GM23338 (cell line): ENCODE measurements at regions not wholly inside any gene's neighbourhood (a gene's known extent, or its start where the extent isn't known, plus 50 kb on each side); places are given as distances from the start of the nearest gene placed in this dataset.

Source experiments
- ATAC-seq: fragments of 200-7000 bp; cut with Tn5 transposase; 3 replicates; pipeline ENCODE4 v1.9.1; 2020
- DNase-seq: peaks from one replicate; pipeline ENCODE4 v3.0.0-alpha.2; 2015; ENCODE audit warnings: low spot score
- H2AFZ ChIP-seq: fragments of 200-600 bp; sonication (generic); 2 replicates; pipeline ENCODE4 v1.8.0; 2016; ENCODE audit warnings: antibody characterized with exemption, mild to moderate bottlenecking, moderate library complexity
- H3F3A ChIP-seq: fragments of 200-600 bp; sonication (generic); replicated peaks from 2 replicates; pipeline ENCODE4 v1.8.0; 2017; ENCODE audit warnings: antibody characterized with exemption, mixed run types, low read depth
- H3K27ac ChIP-seq: fragments of 200-600 bp; sonication (generic); 2 replicates; pipeline ENCODE4 v1.6.1; 2016; ENCODE audit warnings: low read depth
- H3K27me3 ChIP-seq: fragments of 200-600 bp; sonication (generic); 2 replicates; pipeline ENCODE4 v1.8.0; 2016; ENCODE audit warnings: mild to moderate bottlenecking, mixed run types, moderate library complexity; ENCODE audit not compliant: insufficient read depth
- H3K36me3 ChIP-seq: fragments of 200-600 bp; sonication (generic); 2 replicates; pipeline ENCODE4 v1.8.0; 2016; ENCODE audit warnings: mild to moderate bottlenecking; ENCODE audit not compliant: insufficient read depth
- H3K4me1 ChIP-seq: fragments of 200-600 bp; sonication (generic); 2 replicates; pipeline ENCODE4 v1.8.0; 2016; ENCODE audit warnings: mild to moderate bottlenecking, moderate library complexity; ENCODE audit not compliant: insufficient read depth
- H3K4me2 ChIP-seq: fragments of 200-600 bp; sonication (generic); 2 replicates; pipeline ENCODE4 v1.7.1; 2017; ENCODE audit warnings: mixed run types
- H3K4me3 ChIP-seq: fragments of 200-600 bp; sonication (generic); 2 replicates; pipeline ENCODE4 v1.6.1; 2016; ENCODE audit warnings: mixed run types
- H3K79me2 ChIP-seq: fragments of 200-600 bp; sonication (generic); replicated peaks from 2 replicates; pipeline ENCODE4 v1.8.0; 2017; ENCODE audit warnings: mild to moderate bottlenecking; ENCODE audit not compliant: insufficient read depth
- H3K9me2 ChIP-seq: fragments of 200-600 bp; sonication (generic); 2 replicates; pipeline ENCODE4 v1.8.0; 2017; ENCODE audit not compliant: insufficient read depth
- H4K20me1 ChIP-seq: fragments of 200-600 bp; sonication (generic); replicated peaks from 2 replicates; pipeline ENCODE4 v1.8.0; 2017; ENCODE audit warnings: mild to moderate bottlenecking; ENCODE audit not compliant: insufficient read depth
- H3K27ac Mint-ChIP-seq: 2 replicates; pipeline ENCODE4 v1.8.0; 2020; ENCODE audit warnings: inconsistent platforms, mild to moderate bottlenecking, moderate library complexity, mixed read lengths
- H3K27me3 Mint-ChIP-seq: 3 replicates; pipeline ENCODE4 v1.8.0; 2022; ENCODE audit warnings: low read depth, mild to moderate bottlenecking, moderate library complexity, mixed read lengths, inconsistent platforms; ENCODE audit not compliant: insufficient read depth, poor library complexity
- H3K36me3 Mint-ChIP-seq: 3 replicates; pipeline ENCODE4 v1.8.0; 2021; ENCODE audit warnings: low read depth, mild to moderate bottlenecking, inconsistent platforms, moderate library complexity, mixed read lengths
- H3K4me1 Mint-ChIP-seq: 3 replicates; pipeline ENCODE4 v1.8.0; 2020; ENCODE audit warnings: mild to moderate bottlenecking, inconsistent platforms, mixed read lengths
- H3K4me3 Mint-ChIP-seq: 3 replicates; pipeline ENCODE4 v1.8.0; 2021; ENCODE audit warnings: moderate library complexity, mild to moderate bottlenecking, inconsistent platforms, mixed read lengths
- H3K9me3 Mint-ChIP-seq: 3 replicates; pipeline ENCODE4 v1.8.0; 2020; ENCODE audit warnings: moderate library complexity, mild to moderate bottlenecking, inconsistent platforms, mixed read lengths
- CREB1 ChIP-seq: fragments of 250-450 bp; sonication (Bioruptor Pico); IDR thresholded peaks from 2 replicates; pipeline ENCODE4 v1.5.0; 2020; ENCODE audit warnings: low read depth, mild to moderate bottlenecking, moderate library complexity
- EZH2 ChIP-seq: fragments of 200-600 bp; sonication (generic); IDR thresholded peaks from one replicate; pipeline ENCODE4 v1.8.0; 2017; ENCODE audit warnings: antibody characterized with exemption, mild to moderate bottlenecking, low read depth; ENCODE audit not compliant: unreplicated experiment
- EZH2phosphoT487 ChIP-seq: fragments of 200-600 bp; sonication (generic); IDR thresholded peaks from one replicate; pipeline ENCODE4 v1.8.1; 2018; ENCODE audit warnings: antibody characterized with exemption; ENCODE audit not compliant: unreplicated experiment
- JUNB ChIP-seq: IDR thresholded peaks from one replicate; pipeline ENCODE4 v1.6.1; 2016; ENCODE audit warnings: antibody characterized with exemption; ENCODE audit not compliant: unreplicated experiment
- NANOG ChIP-seq: IDR thresholded peaks from 2 replicates; pipeline ENCODE4 v1.6.1; 2016; ENCODE audit warnings: antibody characterized with exemption, borderline replicate concordance
- POLR2AphosphoS5 ChIP-seq: IDR thresholded peaks from 2 replicates; pipeline ENCODE4 v1.6.1; 2016; ENCODE audit warnings: antibody characterized with exemption, low read depth
- STAT1 ChIP-seq: IDR thresholded peaks from one replicate; pipeline ENCODE4 v1.6.1; 2016; ENCODE audit warnings: antibody characterized with exemption; ENCODE audit not compliant: unreplicated experiment
- ZNF114 ChIP-seq: fragments of 250-450 bp; sonication (Bioruptor Pico); IDR thresholded peaks from 2 replicates; pipeline ENCODE4 v1.5.0; 2020; ENCODE audit warnings: mild to moderate bottlenecking, moderate library complexity
- ZNF331 ChIP-seq: fragments of 250-450 bp; sonication (Bioruptor Pico); IDR thresholded peaks from 2 replicates; pipeline ENCODE4 v1.5.0; 2020; ENCODE audit warnings: low read depth, mild to moderate bottlenecking, moderate library complexity
- TF ChIP-seq, protein P1 (sequence below): IDR thresholded peaks from one replicate; pipeline ENCODE4 v1.6.1; 2018; ENCODE audit warnings: antibody characterized with exemption; ENCODE audit not compliant: unreplicated experiment
- TF ChIP-seq, protein P2 (sequence below), 2 experiments: fragments of 200-600 bp in 1 of 2; sonication (generic) in 1 of 2; conservative IDR thresholded peaks; 2 replicates each; pipeline versions ENCODE4 v1.5.1 to v1.6.1; 2016 to 2017; ENCODE audit warnings: antibody characterized with exemption in 2 of 2, low read depth in 2 of 2, mild to moderate bottlenecking in 2 of 2, moderate library complexity in 1 of 2
- TF ChIP-seq, protein P3 (sequence below): fragments of 250-450 bp; sonication (Bioruptor Pico); IDR thresholded peaks from 2 replicates; pipeline ENCODE4 v1.5.0; 2020; ENCODE audit warnings: mild to moderate bottlenecking, moderate library complexity
- TF ChIP-seq, protein P4 (sequence below): IDR thresholded peaks from 2 replicates; pipeline ENCODE4 v1.6.1; 2016; ENCODE audit warnings: antibody characterized with exemption

DNA sequence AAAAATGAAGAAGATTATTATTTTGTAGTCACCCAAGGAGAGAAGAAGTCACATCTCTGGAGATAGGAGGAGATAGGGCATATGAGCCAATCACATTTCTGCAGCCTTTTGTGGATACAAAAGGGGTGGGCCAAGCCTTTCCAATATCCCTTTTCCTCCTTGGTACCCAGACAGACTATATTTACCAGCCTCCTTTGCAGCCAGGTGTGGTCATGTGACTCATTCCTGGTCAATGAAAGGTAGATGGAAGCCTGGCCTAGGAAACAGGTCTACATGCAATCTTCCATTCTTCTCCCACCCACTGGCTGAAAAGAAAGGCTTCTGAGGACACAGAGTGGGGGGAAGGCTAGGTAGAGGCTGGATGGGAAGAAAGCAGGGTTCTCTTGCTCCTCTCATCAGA, 58.1 kb upstream of the ERG start:
- peaks cover 6% of the 10 kb centered on the region for H3K9me2 ChIP-seq
- peaks cover 4% of the 10 kb centered on the region for H3K4me1 Mint-ChIP-seq
- peak overlapping the region; percentile 34; the same call in 1 of the 2 replicates for H2AFZ ChIP-seq
- no peak overlapping the region for H3K27ac ChIP-seq
- TF ChIP-seq JUNB (no peak), ZNF331 (CRISPR knock-in tag) (no peak), CREB1 (no peak), NANOG (no peak), STAT1 (no peak), ZNF114 (CRISPR knock-in tag) (no peak), EZH2phosphoT487 (no peak), EZH2 (no peak), POLR2AphosphoS5 (no peak)
- TF ChIP-seq, protein P1, sequence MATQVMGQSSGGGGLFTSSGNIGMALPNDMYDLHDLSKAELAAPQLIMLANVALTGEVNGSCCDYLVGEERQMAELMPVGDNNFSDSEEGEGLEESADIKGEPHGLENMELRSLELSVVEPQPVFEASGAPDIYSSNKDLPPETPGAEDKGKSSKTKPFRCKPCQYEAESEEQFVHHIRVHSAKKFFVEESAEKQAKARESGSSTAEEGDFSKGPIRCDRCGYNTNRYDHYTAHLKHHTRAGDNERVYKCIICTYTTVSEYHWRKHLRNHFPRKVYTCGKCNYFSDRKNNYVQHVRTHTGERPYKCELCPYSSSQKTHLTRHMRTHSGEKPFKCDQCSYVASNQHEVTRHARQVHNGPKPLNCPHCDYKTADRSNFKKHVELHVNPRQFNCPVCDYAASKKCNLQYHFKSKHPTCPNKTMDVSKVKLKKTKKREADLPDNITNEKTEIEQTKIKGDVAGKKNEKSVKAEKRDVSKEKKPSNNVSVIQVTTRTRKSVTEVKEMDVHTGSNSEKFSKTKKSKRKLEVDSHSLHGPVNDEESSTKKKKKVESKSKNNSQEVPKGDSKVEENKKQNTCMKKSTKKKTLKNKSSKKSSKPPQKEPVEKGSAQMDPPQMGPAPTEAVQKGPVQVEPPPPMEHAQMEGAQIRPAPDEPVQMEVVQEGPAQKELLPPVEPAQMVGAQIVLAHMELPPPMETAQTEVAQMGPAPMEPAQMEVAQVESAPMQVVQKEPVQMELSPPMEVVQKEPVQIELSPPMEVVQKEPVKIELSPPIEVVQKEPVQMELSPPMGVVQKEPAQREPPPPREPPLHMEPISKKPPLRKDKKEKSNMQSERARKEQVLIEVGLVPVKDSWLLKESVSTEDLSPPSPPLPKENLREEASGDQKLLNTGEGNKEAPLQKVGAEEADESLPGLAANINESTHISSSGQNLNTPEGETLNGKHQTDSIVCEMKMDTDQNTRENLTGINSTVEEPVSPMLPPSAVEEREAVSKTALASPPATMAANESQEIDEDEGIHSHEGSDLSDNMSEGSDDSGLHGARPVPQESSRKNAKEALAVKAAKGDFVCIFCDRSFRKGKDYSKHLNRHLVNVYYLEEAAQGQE, result no peak
- TF ChIP-seq, protein P2, sequence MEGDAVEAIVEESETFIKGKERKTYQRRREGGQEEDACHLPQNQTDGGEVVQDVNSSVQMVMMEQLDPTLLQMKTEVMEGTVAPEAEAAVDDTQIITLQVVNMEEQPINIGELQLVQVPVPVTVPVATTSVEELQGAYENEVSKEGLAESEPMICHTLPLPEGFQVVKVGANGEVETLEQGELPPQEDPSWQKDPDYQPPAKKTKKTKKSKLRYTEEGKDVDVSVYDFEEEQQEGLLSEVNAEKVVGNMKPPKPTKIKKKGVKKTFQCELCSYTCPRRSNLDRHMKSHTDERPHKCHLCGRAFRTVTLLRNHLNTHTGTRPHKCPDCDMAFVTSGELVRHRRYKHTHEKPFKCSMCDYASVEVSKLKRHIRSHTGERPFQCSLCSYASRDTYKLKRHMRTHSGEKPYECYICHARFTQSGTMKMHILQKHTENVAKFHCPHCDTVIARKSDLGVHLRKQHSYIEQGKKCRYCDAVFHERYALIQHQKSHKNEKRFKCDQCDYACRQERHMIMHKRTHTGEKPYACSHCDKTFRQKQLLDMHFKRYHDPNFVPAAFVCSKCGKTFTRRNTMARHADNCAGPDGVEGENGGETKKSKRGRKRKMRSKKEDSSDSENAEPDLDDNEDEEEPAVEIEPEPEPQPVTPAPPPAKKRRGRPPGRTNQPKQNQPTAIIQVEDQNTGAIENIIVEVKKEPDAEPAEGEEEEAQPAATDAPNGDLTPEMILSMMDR (conservative IDR thresholded peaks at IDR 0.05; ENCODE audit: low read depth in 2 of 2), result no peak
- TF ChIP-seq, protein P3, sequence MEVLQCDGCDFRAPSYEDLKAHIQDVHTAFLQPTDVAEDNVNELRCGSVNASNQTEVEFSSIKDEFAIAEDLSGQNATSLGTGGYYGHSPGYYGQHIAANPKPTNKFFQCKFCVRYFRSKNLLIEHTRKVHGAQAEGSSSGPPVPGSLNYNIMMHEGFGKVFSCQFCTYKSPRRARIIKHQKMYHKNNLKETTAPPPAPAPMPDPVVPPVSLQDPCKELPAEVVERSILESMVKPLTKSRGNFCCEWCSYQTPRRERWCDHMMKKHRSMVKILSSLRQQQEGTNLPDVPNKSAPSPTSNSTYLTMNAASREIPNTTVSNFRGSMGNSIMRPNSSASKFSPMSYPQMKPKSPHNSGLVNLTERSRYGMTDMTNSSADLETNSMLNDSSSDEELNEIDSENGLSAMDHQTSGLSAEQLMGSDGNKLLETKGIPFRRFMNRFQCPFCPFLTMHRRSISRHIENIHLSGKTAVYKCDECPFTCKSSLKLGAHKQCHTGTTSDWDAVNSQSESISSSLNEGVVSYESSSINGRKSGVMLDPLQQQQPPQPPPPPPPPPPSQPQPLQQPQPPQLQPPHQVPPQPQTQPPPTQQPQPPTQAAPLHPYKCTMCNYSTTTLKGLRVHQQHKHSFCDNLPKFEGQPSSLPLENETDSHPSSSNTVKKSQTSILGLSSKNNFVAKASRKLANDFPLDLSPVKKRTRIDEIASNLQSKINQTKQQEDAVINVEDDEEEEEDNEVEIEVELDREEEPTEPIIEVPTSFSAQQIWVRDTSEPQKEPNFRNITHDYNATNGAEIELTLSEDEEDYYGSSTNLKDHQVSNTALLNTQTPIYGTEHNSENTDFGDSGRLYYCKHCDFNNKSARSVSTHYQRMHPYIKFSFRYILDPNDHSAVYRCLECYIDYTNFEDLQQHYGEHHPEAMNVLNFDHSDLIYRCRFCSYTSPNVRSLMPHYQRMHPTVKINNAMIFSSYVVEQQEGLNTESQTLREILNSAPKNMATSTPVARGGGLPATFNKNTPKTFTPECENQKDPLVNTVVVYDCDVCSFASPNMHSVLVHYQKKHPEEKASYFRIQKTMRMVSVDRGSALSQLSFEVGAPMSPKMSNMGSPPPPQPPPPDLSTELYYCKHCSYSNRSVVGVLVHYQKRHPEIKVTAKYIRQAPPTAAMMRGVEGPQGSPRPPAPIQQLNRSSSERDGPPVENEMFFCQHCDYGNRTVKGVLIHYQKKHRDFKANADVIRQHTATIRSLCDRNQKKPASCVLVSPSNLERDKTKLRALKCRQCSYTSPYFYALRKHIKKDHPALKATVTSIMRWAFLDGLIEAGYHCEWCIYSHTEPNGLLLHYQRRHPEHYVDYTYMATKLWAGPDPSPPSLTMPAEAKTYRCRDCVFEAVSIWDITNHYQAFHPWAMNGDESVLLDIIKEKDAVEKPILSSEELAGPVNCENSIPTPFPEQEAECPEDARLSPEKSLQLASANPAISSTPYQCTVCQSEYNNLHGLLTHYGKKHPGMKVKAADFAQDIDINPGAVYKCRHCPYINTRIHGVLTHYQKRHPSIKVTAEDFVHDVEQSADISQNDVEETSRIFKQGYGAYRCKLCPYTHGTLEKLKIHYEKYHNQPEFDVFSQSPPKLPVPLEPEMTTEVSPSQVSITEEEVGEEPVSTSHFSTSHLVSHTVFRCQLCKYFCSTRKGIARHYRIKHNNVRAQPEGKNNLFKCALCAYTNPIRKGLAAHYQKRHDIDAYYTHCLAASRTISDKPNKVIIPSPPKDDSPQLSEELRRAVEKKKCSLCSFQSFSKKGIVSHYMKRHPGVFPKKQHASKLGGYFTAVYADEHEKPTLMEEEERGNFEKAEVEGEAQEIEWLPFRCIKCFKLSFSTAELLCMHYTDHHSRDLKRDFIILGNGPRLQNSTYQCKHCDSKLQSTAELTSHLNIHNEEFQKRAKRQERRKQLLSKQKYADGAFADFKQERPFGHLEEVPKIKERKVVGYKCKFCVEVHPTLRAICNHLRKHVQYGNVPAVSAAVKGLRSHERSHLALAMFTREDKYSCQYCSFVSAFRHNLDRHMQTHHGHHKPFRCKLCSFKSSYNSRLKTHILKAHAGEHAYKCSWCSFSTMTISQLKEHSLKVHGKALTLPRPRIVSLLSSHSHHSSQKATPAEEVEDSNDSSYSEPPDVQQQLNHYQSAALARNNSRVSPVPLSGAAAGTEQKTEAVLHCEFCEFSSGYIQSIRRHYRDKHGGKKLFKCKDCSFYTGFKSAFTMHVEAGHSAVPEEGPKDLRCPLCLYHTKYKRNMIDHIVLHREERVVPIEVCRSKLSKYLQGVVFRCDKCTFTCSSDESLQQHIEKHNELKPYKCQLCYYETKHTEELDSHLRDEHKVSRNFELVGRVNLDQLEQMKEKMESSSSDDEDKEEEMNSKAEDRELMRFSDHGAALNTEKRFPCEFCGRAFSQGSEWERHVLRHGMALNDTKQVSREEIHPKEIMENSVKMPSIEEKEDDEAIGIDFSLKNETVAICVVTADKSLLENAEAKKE (CRISPR knock-in tag), result no peak
- TF ChIP-seq, protein P4, sequence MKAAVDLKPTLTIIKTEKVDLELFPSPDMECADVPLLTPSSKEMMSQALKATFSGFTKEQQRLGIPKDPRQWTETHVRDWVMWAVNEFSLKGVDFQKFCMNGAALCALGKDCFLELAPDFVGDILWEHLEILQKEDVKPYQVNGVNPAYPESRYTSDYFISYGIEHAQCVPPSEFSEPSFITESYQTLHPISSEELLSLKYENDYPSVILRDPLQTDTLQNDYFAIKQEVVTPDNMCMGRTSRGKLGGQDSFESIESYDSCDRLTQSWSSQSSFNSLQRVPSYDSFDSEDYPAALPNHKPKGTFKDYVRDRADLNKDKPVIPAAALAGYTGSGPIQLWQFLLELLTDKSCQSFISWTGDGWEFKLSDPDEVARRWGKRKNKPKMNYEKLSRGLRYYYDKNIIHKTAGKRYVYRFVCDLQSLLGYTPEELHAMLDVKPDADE, result no peak
- no peak overlapping the region for H3K4me3 Mint-ChIP-seq
- H3K4me1 ChIP-seq, result no peaks in the 10 kb centered on the region
- H3K27me3 Mint-ChIP-seq, result no peaks in the 10 kb centered on the region
- DNase-seq, result no peak
- no peak overlapping the region for H3K4me2 ChIP-seq
- no peaks in the 10 kb centered on the region for H3K27me3 ChIP-seq
- H3F3A ChIP-seq, result no peaks in the 10 kb centered on the region
- H4K20me1 ChIP-seq, result no peaks in the 10 kb centered on the region
- H3K9me3 Mint-ChIP-seq, result no peaks in the 10 kb centered on the region
- H3K27ac Mint-ChIP-seq, result no peak overlapping the region
- H3K79me2 ChIP-seq, result no peaks in the 10 kb centered on the region
- no peaks in the 10 kb centered on the region for H3K36me3 Mint-ChIP-seq
- H3K4me3 ChIP-seq, result no peak overlapping the region
- H3K36me3 ChIP-seq, result no peaks in the 10 kb centered on the region
- no peak for ATAC-seq
